ENCODE measurements at regions not wholly inside any gene's neighbourhood (a gene's known extent, or its start where the extent isn't known, plus 50 kb on each side); places are given as distances from the start of the nearest gene placed in this dataset.

- in situ Hi-C loops (cut with HindIII; ENCODE audit: low sequenced_read_pairs): no loop called here
- no peak for DNase-seq (ENCODE audit: low read depth, low spot score)
- no peak for TF ChIP-seq CTCF (IDR thresholded peaks at IDR 0.05; ENCODE audit: low read depth, low read length)
These were observed 627.4 kb upstream of the ADGRB3 start for GRCh38 chr6:68007717-68008116.

GRCh38 chr6:67986694-67987232 lies 648.3 kb upstream of the ADGRB3 start:
- in situ Hi-C loops (cut with HindIII; ENCODE audit: low sequenced_read_pairs): no loop called here
- no peak for TF ChIP-seq CTCF (IDR thresholded peaks at IDR 0.05; ENCODE audit: low read depth, low read length)
- no peak for DNase-seq (ENCODE audit: low read depth, low spot score)
- H3K4me3 ChIP-seq (ENCODE audit: low read depth, low read length): no peak overlapping the region

More at GRCh38 chr6:68007717-68008116, 627.4 kb upstream of the ADGRB3 start:
- no peak overlapping the region for H3K4me3 ChIP-seq (ENCODE audit: low read depth, low read length)

- TF ChIP-seq CTCF (IDR thresholded peaks at IDR 0.05; ENCODE audit: low read depth, low read length): no peak
- in situ Hi-C loops (cut with HindIII; ENCODE audit: low sequenced_read_pairs): no loop called here
These were observed 658.6 kb upstream of the ADGRB3 start for GRCh38 chr6:67976486-67976885.

GRCh38 chr6:67974931-67975330 lies 660.2 kb upstream of the ADGRB3 start:
- H3K4me3 ChIP-seq (ENCODE audit: low read depth, low read length): no peak overlapping the region
- DNase-seq (ENCODE audit: low read depth, low spot score): no peak
- no peak for TF ChIP-seq CTCF (IDR thresholded peaks at IDR 0.05; ENCODE audit: low read depth, low read length)
- in situ Hi-C loops (cut with HindIII; ENCODE audit: low sequenced_read_pairs): no loop called here

More at GRCh38 chr6:67976486-67976885, 658.6 kb upstream of the ADGRB3 start:
- DNase-seq (ENCODE audit: low read depth, low spot score): no peak
- no peak overlapping the region for H3K4me3 ChIP-seq (ENCODE audit: low read depth, low read length)

- in situ Hi-C loops (cut with HindIII; ENCODE audit: low sequenced_read_pairs): no loop called here
- no peak for TF ChIP-seq CTCF (IDR thresholded peaks at IDR 0.05; ENCODE audit: low read depth, low read length)
- no peak overlapping the region for H3K4me3 ChIP-seq (ENCODE audit: low read depth, low read length)
- no peak for DNase-seq (ENCODE audit: low read depth, low spot score)
These were observed 663.3 kb upstream of the ADGRB3 start for GRCh38 chr6:67971812-67972211.

- no peak overlapping the region for H3K4me3 ChIP-seq (ENCODE audit: low read depth, low read length)
- in situ Hi-C loops (cut with HindIII; ENCODE audit: low sequenced_read_pairs): no loop called here
- DNase-seq (ENCODE audit: low read depth, low spot score): no peak
- no peak for TF ChIP-seq CTCF (IDR thresholded peaks at IDR 0.05; ENCODE audit: low read depth, low read length)
These were observed 668.3 kb upstream of the ADGRB3 start for GRCh38 chr6:67966830-67967229.

GRCh38 chr6:67956352-67956751 lies 678.7 kb upstream of the ADGRB3 start:
- no peak for TF ChIP-seq CTCF (IDR thresholded peaks at IDR 0.05; ENCODE audit: low read depth, low read length)
- no peak overlapping the region for H3K4me3 ChIP-seq (ENCODE audit: low read depth, low read length)
- DNase-seq (ENCODE audit: low read depth, low spot score): no peak
- in situ Hi-C loops (cut with HindIII; ENCODE audit: low sequenced_read_pairs): no loop called here

All from astrocyte of the spinal cord (primary cell).